OCI-LY3 (cell line): ENCODE measurements at regions not wholly inside any gene's neighbourhood (a gene's known extent, or its start where the extent isn't known, plus 50 kb on each side); places are given as distances from the start of the nearest gene placed in this dataset.

Experiments used
- H2AFZ ChIP-seq: fragments of 200-600, 300-600 bp; shearing (Covaris generic); 2 replicates; pipeline ENCODE4 v1.6.0; 2014; ENCODE audit warnings: antibody characterized with exemption, low read depth, low read length
- H3K27ac ChIP-seq: fragments of 200-600, 300-600 bp; sonication (generic); 2 replicates; pipeline ENCODE4 v1.5.1; 2014; ENCODE audit warnings: mild to moderate bottlenecking, low read length, moderate library complexity, mixed read lengths
- H3K27me3 ChIP-seq: fragments of 200-600, 300-600 bp; sonication (generic); 2 replicates; pipeline ENCODE4 v1.6.1; 2014; ENCODE audit warnings: low read depth, low read length, mixed read lengths
- H3K36me3 ChIP-seq: fragments of 200-600, 300-600 bp; sonication (generic); replicated peaks from 2 replicates; pipeline ENCODE3; 2014; ENCODE audit warnings: low read depth, low read length, mixed read lengths
- H3K4me1 ChIP-seq: fragments of 300-600, 200-600 bp; sonication (generic); 2 replicates; pipeline ENCODE4 v1.6.1; 2014; ENCODE audit warnings: low read length, mixed read lengths
- H3K4me2 ChIP-seq: fragments of 200-600, 300-600 bp; sonication (generic); 2 replicates; pipeline ENCODE4 v1.6.1; 2014; ENCODE audit warnings: low read length, mixed read lengths
- H3K4me3 ChIP-seq: fragments of 300-600, 200-600 bp; sonication (generic); 2 replicates; pipeline ENCODE4 v1.5.1; 2014; ENCODE audit warnings: antibody characterized with exemption, mild to moderate bottlenecking, low read length, moderate library complexity
- H3K79me2 ChIP-seq: fragments of 300-600, 200-600 bp; shearing (Covaris generic); 2 replicates; pipeline ENCODE4 v1.6.1; 2014; ENCODE audit warnings: mild to moderate bottlenecking, low read length, mixed read lengths
- H3K9ac ChIP-seq: fragments of 300-600, 200-600 bp; shearing (Covaris generic); 2 replicates; pipeline ENCODE4 v1.6.0; 2014; ENCODE audit warnings: mild to moderate bottlenecking, low read length, moderate library complexity
- H3K9me3 ChIP-seq: fragments of 200-600, 300-600 bp; shearing (Covaris generic); 2 replicates; pipeline ENCODE4 v1.6.1; 2014; ENCODE audit warnings: low read length, mixed read lengths; ENCODE audit not compliant: insufficient read depth
- H4K20me1 ChIP-seq: fragments of 200-600, 300-600 bp; sonication (generic); 2 replicates; pipeline ENCODE4 v1.6.1; 2016; ENCODE audit warnings: low read length, mixed read lengths; ENCODE audit not compliant: insufficient read depth
- CTCF ChIP-seq: fragments of 200-600, 300-600 bp; sonication (generic); IDR thresholded peaks from 2 replicates; pipeline ENCODE4 v1.5.1; 2014; ENCODE audit warnings: antibody characterized with exemption, low read length, low read depth
- EZH2phosphoT487 ChIP-seq: fragments of 200-600 bp; shearing (Covaris generic); IDR thresholded peaks from 2 replicates; pipeline ENCODE4 v1.6.1; 2018; ENCODE audit warnings: antibody characterized with exemption, mixed run types, low read depth

GRCh38 chr2:6024784-6025183 is 332.6 kb downstream of the SOX11 start:
- Histone ChIP-seq H3K4me3 (no peak overlapping the region), H3K27ac (no peak overlapping the region), H3K9me3 (no peaks in the 10 kb centered on the region), H3K4me1 (no peaks in the 10 kb centered on the region), H2AFZ (no peak overlapping the region), H3K9ac (no peak overlapping the region), H4K20me1 (no peaks in the 10 kb centered on the region), H3K4me2 (no peak overlapping the region), H3K79me2 (no peaks in the 10 kb centered on the region), H3K36me3 (no peaks in the 10 kb centered on the region), H3K27me3 (no peaks in the 10 kb centered on the region)
- TF ChIP-seq EZH2phosphoT487, result no peak
- TF ChIP-seq CTCF, result no peak

- Histone ChIP-seq H4K20me1 (no peaks in the 10 kb centered on the region), H3K27ac (no peak overlapping the region), H3K36me3 (no peaks in the 10 kb centered on the region), H3K4me3 (no peak overlapping the region), H3K79me2 (no peaks in the 10 kb centered on the region), H3K9me3 (no peaks in the 10 kb centered on the region), H3K4me1 (no peaks in the 10 kb centered on the region), H3K27me3 (no peaks in the 10 kb centered on the region), H2AFZ (no peak overlapping the region), H3K9ac (no peak overlapping the region), H3K4me2 (no peak overlapping the region)
- TF ChIP-seq CTCF, result no peak
- TF ChIP-seq EZH2phosphoT487, result no peak
Observed at GRCh38 chr2:6025391-6025790, 333.2 kb downstream of the SOX11 start.

GRCh38 chr2:6027066-6027465 is 334.9 kb downstream of the SOX11 start:
- Histone ChIP-seq H2AFZ (no peak overlapping the region), H3K4me1 (no peaks in the 10 kb centered on the region), H3K4me2 (no peak overlapping the region), H3K9me3 (no peaks in the 10 kb centered on the region), H3K36me3 (no peaks in the 10 kb centered on the region), H4K20me1 (no peaks in the 10 kb centered on the region), H3K27ac (no peak overlapping the region), H3K79me2 (no peaks in the 10 kb centered on the region), H3K4me3 (no peak overlapping the region), H3K27me3 (no peaks in the 10 kb centered on the region), H3K9ac (no peak overlapping the region)
- TF ChIP-seq CTCF, result no peak
- TF ChIP-seq EZH2phosphoT487, result no peak

- no peaks in the 10 kb centered on the region for H4K20me1 ChIP-seq
- H3K36me3 ChIP-seq, result no peaks in the 10 kb centered on the region
- H3K27me3 ChIP-seq, result no peaks in the 10 kb centered on the region
- no peak overlapping the region for H3K4me3 ChIP-seq
- TF ChIP-seq EZH2phosphoT487, result no peak
- TF ChIP-seq CTCF, result no peak
- H3K4me2 ChIP-seq, result no peak overlapping the region
- H2AFZ ChIP-seq, result no peak overlapping the region
- H3K9me3 ChIP-seq, result no peaks in the 10 kb centered on the region
- H3K4me1 ChIP-seq, result no peaks in the 10 kb centered on the region
- no peaks in the 10 kb centered on the region for H3K79me2 ChIP-seq
- H3K27ac ChIP-seq, result no peak overlapping the region
- H3K9ac ChIP-seq, result no peak overlapping the region
Observed at GRCh38 chr2:6031200-6031867, 339.1 kb downstream of the SOX11 start.
